HCT116 (cell line): ENCODE measurements at regions not wholly inside any gene's neighbourhood (a gene's known extent, or its start where the extent isn't known, plus 50 kb on each side); places are given as distances from the start of the nearest gene placed in this dataset.

Experiments
- ATAC-seq: fragments of 200-7000 bp; cut with Tn5 transposase; 2 replicates; pipeline ENCODE4 v1.9.1; 2020; ENCODE audit warnings: mild to moderate bottlenecking, moderate library complexity
- BruUV-seq: library from RNA; stranded (reverse); fragments of 400-500 nt; replicated peaks from 2 replicates; lab custom pipeline; 2021; lab: Mats Ljungman, UMichigan
- CTCF ChIA-PET: fragments of 300-600 bp; sonication (Branson Sonifier 250); formaldehyde crosslinking; loops from one replicate; lab custom pipeline; 2021; ENCODE audit warnings: antibody characterized with exemption; lab: Charles Lee
- POLR2A ChIA-PET: fragments of 300-600, 350-600 bp; sonication (Branson Sonifier 250); formaldehyde crosslinking; loops from one replicate; lab custom pipeline; 2021; ENCODE audit warnings: antibody characterized with exemption; lab: Charles Lee
- RAD21 ChIA-PET, 2 experiments: fragments of 300-600 bp; sonication (Branson Sonifier 250); formaldehyde crosslinking; loops; one replicate each; lab custom pipeline; 2023; ENCODE audit warnings: low total read pairs in 2 of 2; ENCODE audit not compliant: uncharacterized antibody in 2 of 2, unreplicated experiment in 2 of 2, low non-redundant PET in 1 of 2; lab: Charles Lee
- DNase-seq: peaks from one replicate; pipeline ENCODE4 v3.0.0-alpha.2; 2010; ENCODE audit warnings: low read depth, low spot score
- H2AFZ ChIP-seq: fragments of 200-600 bp; shearing (Covaris generic), sonication (generic); 2 replicates; pipeline ENCODE4 v1.6.1; 2017; ENCODE audit warnings: low read depth, mixed run types, mixed read lengths, antibody characterized with exemption, low read length; ENCODE audit not compliant: poor library complexity, severe bottlenecking
- H3K27ac ChIP-seq: 2 replicates; pipeline ENCODE4 v1.5.1; 2012; ENCODE audit warnings: low read depth, low read length
- H3K27me3 ChIP-seq: fragments of 200-600 bp; sonication (generic); 2 replicates; pipeline ENCODE4 v1.6.1; 2016; ENCODE audit warnings: mixed run types, low read length, mixed read lengths; ENCODE audit not compliant: insufficient read depth
- H3K36me3 ChIP-seq, 2 experiments: fragments of 200-500 bp in 1 of 2; fragments of 200-600 bp in 1 of 2; sonication (Bioruptor generic) in 1 of 2; sonication (generic) in 1 of 2; 2 replicates each; pipeline versions ENCODE4 v1.5.1 to v1.6.1; 2014 to 2016; ENCODE audit warnings: low read length in 2 of 2, inconsistent platforms in 1 of 2, mixed read lengths in 1 of 2, mixed run types in 1 of 2; ENCODE audit not compliant: insufficient read depth in 2 of 2, control insufficient read depth in 1 of 2
- H3K4me1 ChIP-seq, 2 experiments: fragments of 200-600 bp in 1 of 2; sonication (generic) in 1 of 2; 2 replicates each; pipeline versions ENCODE4 v1.5.1 to v1.6.1; 2012 to 2017; ENCODE audit warnings: low read length in 2 of 2, inconsistent platforms in 1 of 2, mild to moderate bottlenecking in 1 of 2, mixed read lengths in 1 of 2, mixed run types in 1 of 2, moderate library complexity in 1 of 2; ENCODE audit not compliant: insufficient read depth in 2 of 2, control insufficient read depth in 1 of 2
- H3K4me2 ChIP-seq: fragments of 200-600 bp; sonication (generic); 2 replicates; pipeline ENCODE4 v1.6.1; 2017; ENCODE audit warnings: mixed run types, low read length, mixed read lengths
- H3K4me3 ChIP-seq, 2 experiments: fragments of 200-600 bp in 1 of 2; sonication (generic) in 1 of 2; replicated peaks in 1 of 2; 2 replicates each; pipeline ENCODE4 v1.5.1; 2011 to 2016; ENCODE audit warnings: low read length in 2 of 2, control low read depth in 1 of 2, low read depth in 1 of 2, mild to moderate bottlenecking in 1 of 2, mixed read lengths in 1 of 2, mixed run types in 1 of 2
- H3K79me2 ChIP-seq: fragments of 200-600 bp; sonication (generic); 2 replicates; pipeline ENCODE4 v1.6.1; 2017; ENCODE audit warnings: mild to moderate bottlenecking, mixed run types, low read length, moderate library complexity, mixed read lengths; ENCODE audit not compliant: insufficient read depth
- H3K9ac ChIP-seq: fragments of 200-600 bp; sonication (generic); 2 replicates; pipeline ENCODE4 v1.6.1; 2016; ENCODE audit warnings: low read length, mixed read lengths
- H3K9me2 ChIP-seq: fragments of 200-600 bp; sonication (generic), shearing (Covaris generic); 2 replicates; pipeline ENCODE4 v1.6.1; 2017; ENCODE audit warnings: mixed run types, mild to moderate bottlenecking, moderate library complexity; ENCODE audit not compliant: insufficient read depth
- H3K9me3 ChIP-seq, 2 experiments: fragments of 200-500 bp in 1 of 2; fragments of 200-600 bp in 1 of 2; sonication (Bioruptor generic) in 1 of 2; sonication (generic) in 1 of 2; 2 replicates each; pipeline ENCODE4 v1.6.1; 2014 to 2017; ENCODE audit warnings: low read length in 2 of 2, mixed read lengths in 2 of 2, inconsistent platforms in 1 of 2, low read depth in 1 of 2, mild to moderate bottlenecking in 1 of 2, mixed run types in 1 of 2, moderate library complexity in 1 of 2; ENCODE audit not compliant: control insufficient read depth in 1 of 2, insufficient read depth in 1 of 2
- H4K20me1 ChIP-seq: fragments of 200-600 bp; sonication (generic), shearing (Covaris generic); 2 replicates; pipeline ENCODE4 v1.6.1; 2017; ENCODE audit warnings: mixed run types, mild to moderate bottlenecking, moderate library complexity; ENCODE audit not compliant: insufficient read depth
- ATF3 ChIP-seq: IDR thresholded peaks from 2 replicates; pipeline ENCODE4 v1.6.1; 2012
- CEBPB ChIP-seq: IDR thresholded peaks from 2 replicates; pipeline ENCODE4 v1.6.1; 2012; ENCODE audit warnings: low read depth
- EZH2 ChIP-seq: fragments of 200-600 bp; sonication (generic); IDR thresholded peaks from 2 replicates; pipeline ENCODE4 v1.6.1; 2017; ENCODE audit warnings: antibody characterized with exemption, mixed run types
- EZH2phosphoT487 ChIP-seq: fragments of 200-600 bp; IDR thresholded peaks from 2 replicates; pipeline ENCODE4 v1.6.1; 2018; ENCODE audit warnings: antibody characterized with exemption, borderline replicate concordance
- FOSL1 ChIP-seq: IDR thresholded peaks from 2 replicates; pipeline ENCODE4 v1.6.1; 2012; ENCODE audit warnings: low read depth
- JUND ChIP-seq: IDR thresholded peaks from 2 replicates; pipeline ENCODE4 v1.6.1; 2012
- MAX ChIP-seq: IDR thresholded peaks from 2 replicates; pipeline ENCODE4 v1.6.1; 2012
- POLR2A ChIP-seq: IDR thresholded peaks from 2 replicates; pipeline ENCODE4 v1.7.0; 2011; ENCODE audit warnings: borderline replicate concordance; ENCODE audit not compliant: insufficient read depth, insufficient read length; ENCODE audit errors: extremely low read depth
- POLR2AphosphoS5 ChIP-seq: IDR thresholded peaks from 2 replicates; pipeline ENCODE4 v1.6.1; 2011; ENCODE audit warnings: mild to moderate bottlenecking, low read depth, low read length, moderate library complexity
- RAD21 ChIP-seq: IDR thresholded peaks from 2 replicates; pipeline ENCODE4 v1.6.1; 2012; ENCODE audit warnings: low read depth, mild to moderate bottlenecking
- SIN3A ChIP-seq: IDR thresholded peaks from 2 replicates; pipeline ENCODE4 v1.6.1; 2012; ENCODE audit warnings: low read depth
- SP1 ChIP-seq: IDR thresholded peaks from 2 replicates; pipeline ENCODE4 v1.6.1; 2012; ENCODE audit warnings: low read depth
- SRF ChIP-seq: IDR thresholded peaks from 2 replicates; pipeline ENCODE4 v1.6.1; 2012; ENCODE audit warnings: low read depth
- TCF7L2 ChIP-seq: IDR thresholded peaks from 2 replicates; pipeline ENCODE4 v1.7.0; 2011; ENCODE audit warnings: borderline replicate concordance, inconsistent platforms; ENCODE audit not compliant: insufficient read depth, insufficient read length; ENCODE audit errors: extremely low read depth
- YY1 ChIP-seq: IDR thresholded peaks from 2 replicates; pipeline ENCODE4 v1.6.1; 2011; ENCODE audit warnings: low read length, low read depth, moderate library complexity, mild to moderate bottlenecking; ENCODE audit not compliant: insufficient replicate concordance; ENCODE audit errors: extremely low read depth
- ZBTB33 ChIP-seq: IDR thresholded peaks from 2 replicates; pipeline ENCODE4 v1.6.1; 2011; ENCODE audit warnings: mild to moderate bottlenecking, low read length, moderate library complexity; ENCODE audit not compliant: insufficient replicate concordance; ENCODE audit errors: extremely low read depth
- ZNF274 ChIP-seq: fragments of 200-500 bp; sonication (Bioruptor generic); IDR thresholded peaks from 2 replicates; pipeline ENCODE4 v1.6.1; 2014; ENCODE audit warnings: mild to moderate bottlenecking, low read depth, low read length, inconsistent platforms
- intact Hi-C: fragments of 100-400 bp; cut with micrococcal nuclease; formaldehyde crosslinking; loops from 2 replicates; pipeline ENCODE4 v1.10.0; 2022
- TF ChIP-seq, protein P1 (sequence below): IDR thresholded peaks from 2 replicates; pipeline ENCODE4 v1.6.1; 2012; ENCODE audit warnings: low read depth

DNA sequence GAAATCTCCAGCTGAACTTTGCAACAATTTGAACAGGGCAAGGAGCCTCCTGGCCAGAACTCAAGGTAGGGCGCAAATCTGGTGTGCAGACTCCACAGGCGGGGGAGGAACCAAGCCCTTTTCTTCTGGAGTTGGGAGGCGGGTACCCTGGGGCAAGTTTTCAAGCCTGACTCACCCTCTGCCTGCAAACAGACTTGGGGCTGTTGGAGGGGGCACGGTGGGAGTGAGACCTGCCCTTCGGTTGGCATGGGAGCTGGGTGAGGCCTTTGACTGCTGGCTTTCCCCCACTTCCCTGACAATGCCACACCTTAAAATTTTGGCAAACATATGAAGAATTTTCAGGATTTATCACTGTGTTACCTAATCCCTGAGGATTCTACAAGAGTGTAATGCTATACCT, 709.8 kb upstream of the DIAPH2 start:
- RAD21 ChIA-PET: no interaction called here
- no peaks in the 10 kb centered on the region for H3K9me3 ChIP-seq
- H3K4me2 ChIP-seq: no peak overlapping the region
- H3K9me2 ChIP-seq: no peaks in the 10 kb centered on the region
- H3K27me3 ChIP-seq: no peaks in the 10 kb centered on the region
- intact Hi-C loops: no loop called here
- CTCF ChIA-PET: no interaction called here
- TF ChIP-seq FOSL1 (no peak), ZBTB33 (no peak), POLR2AphosphoS5 (no peak), RAD21 (no peak), SP1 (no peak), ZNF274 (no peak), MAX (no peak), YY1 (no peak), TCF7L2 (no peak), EZH2 (no peak), SIN3A (no peak), JUND (no peak), EZH2phosphoT487 (no peak), POLR2A (no peak), SRF (no peak), ATF3 (no peak), CEBPB (no peak)
- TF ChIP-seq, protein P1, sequence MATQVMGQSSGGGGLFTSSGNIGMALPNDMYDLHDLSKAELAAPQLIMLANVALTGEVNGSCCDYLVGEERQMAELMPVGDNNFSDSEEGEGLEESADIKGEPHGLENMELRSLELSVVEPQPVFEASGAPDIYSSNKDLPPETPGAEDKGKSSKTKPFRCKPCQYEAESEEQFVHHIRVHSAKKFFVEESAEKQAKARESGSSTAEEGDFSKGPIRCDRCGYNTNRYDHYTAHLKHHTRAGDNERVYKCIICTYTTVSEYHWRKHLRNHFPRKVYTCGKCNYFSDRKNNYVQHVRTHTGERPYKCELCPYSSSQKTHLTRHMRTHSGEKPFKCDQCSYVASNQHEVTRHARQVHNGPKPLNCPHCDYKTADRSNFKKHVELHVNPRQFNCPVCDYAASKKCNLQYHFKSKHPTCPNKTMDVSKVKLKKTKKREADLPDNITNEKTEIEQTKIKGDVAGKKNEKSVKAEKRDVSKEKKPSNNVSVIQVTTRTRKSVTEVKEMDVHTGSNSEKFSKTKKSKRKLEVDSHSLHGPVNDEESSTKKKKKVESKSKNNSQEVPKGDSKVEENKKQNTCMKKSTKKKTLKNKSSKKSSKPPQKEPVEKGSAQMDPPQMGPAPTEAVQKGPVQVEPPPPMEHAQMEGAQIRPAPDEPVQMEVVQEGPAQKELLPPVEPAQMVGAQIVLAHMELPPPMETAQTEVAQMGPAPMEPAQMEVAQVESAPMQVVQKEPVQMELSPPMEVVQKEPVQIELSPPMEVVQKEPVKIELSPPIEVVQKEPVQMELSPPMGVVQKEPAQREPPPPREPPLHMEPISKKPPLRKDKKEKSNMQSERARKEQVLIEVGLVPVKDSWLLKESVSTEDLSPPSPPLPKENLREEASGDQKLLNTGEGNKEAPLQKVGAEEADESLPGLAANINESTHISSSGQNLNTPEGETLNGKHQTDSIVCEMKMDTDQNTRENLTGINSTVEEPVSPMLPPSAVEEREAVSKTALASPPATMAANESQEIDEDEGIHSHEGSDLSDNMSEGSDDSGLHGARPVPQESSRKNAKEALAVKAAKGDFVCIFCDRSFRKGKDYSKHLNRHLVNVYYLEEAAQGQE: no peak
- no peak for ATAC-seq
- no peaks in the 10 kb centered on the region for H4K20me1 ChIP-seq
- no peak overlapping the region for H2AFZ ChIP-seq
- BruUV-seq: no TSS peak
- H3K36me3 ChIP-seq: no peaks in the 10 kb centered on the region
- no peak overlapping the region for H3K4me3 ChIP-seq
- H3K79me2 ChIP-seq: no peaks in the 10 kb centered on the region
- H3K27ac ChIP-seq: no peak overlapping the region
- POLR2A ChIA-PET: no interaction called here
- no peaks in the 10 kb centered on the region for H3K4me1 ChIP-seq
- no peak for DNase-seq
- H3K9ac ChIP-seq: no peak overlapping the region
